ENCODE measurements at regions not wholly inside any gene's neighbourhood (a gene's known extent, or its start where the extent isn't known, plus 50 kb on each side); places are given as distances from the start of the nearest gene placed in this dataset.
"Not testable (repeated sequence)": the region's sequence is repeated elsewhere in the genome, so short reads cannot be mapped to it uniquely, and the experiment has no call there.

GRCh38 chr4:66123831-66124413 is 453.6 kb upstream of the EPHA5 start:
- H3K9me3 Mint-ChIP-seq (ENCODE audit: unreplicated experiment): no peaks in the 10 kb centered on the region
- H3K27me3 Mint-ChIP-seq (ENCODE audit: unreplicated experiment): no peaks in the 10 kb centered on the region
- no peak for TF ChIP-seq CTCF (IDR thresholded peaks at IDR 0.05; ENCODE audit: partially characterized antibody, unreplicated experiment)
- DNase-seq: no peak
- no peaks in the 10 kb centered on the region for H3K4me1 Mint-ChIP-seq (ENCODE audit: low read depth, unreplicated experiment)
- H3K4me3 Mint-ChIP-seq (ENCODE audit: unreplicated experiment): no peak overlapping the region
- H3K36me3 Mint-ChIP-seq (ENCODE audit: unreplicated experiment): no peaks in the 10 kb centered on the region
- no peak overlapping the region for H3K27ac Mint-ChIP-seq (ENCODE audit: unreplicated experiment)

- Mint-ChIP-seq H3K36me3 (ENCODE audit: unreplicated experiment) (no peaks in the 10 kb centered on the region), H3K27me3 (ENCODE audit: unreplicated experiment) (no peaks in the 10 kb centered on the region), H3K9me3 (ENCODE audit: unreplicated experiment) (no peaks in the 10 kb centered on the region), H3K4me3 (ENCODE audit: unreplicated experiment) (no peak overlapping the region), H3K4me1 (ENCODE audit: low read depth, unreplicated experiment) (no peaks in the 10 kb centered on the region), H3K27ac (ENCODE audit: unreplicated experiment) (no peak overlapping the region)
- no peak for TF ChIP-seq CTCF (IDR thresholded peaks at IDR 0.05; ENCODE audit: partially characterized antibody, unreplicated experiment)
- no peak for DNase-seq
These were observed 452.9 kb upstream of the EPHA5 start for GRCh38 chr4:66123190-66123589.

DNA sequence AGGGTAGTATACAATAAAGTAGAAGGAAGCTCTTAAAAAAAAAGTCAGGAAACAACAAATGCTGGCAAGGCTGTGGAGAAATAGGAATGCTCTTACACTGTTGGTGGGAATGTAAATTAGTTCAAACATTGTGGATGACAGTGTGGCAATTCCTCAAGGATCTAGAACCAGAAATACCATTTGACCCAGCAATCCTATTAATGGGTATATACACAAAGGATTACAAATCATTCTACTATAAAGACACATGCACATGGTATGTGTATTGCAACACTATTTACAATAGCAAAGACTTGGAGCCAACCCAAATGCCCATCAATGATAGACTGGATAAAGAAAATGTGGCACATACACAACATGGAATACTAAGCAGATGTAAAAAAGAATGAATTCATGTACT is 444.9 kb upstream of the EPHA5 start:
- not testable (repeated sequence) for H3K4me3 Mint-ChIP-seq (ENCODE audit: unreplicated experiment); H3K9me3 Mint-ChIP-seq (ENCODE audit: unreplicated experiment); H3K27me3 Mint-ChIP-seq (ENCODE audit: unreplicated experiment); H3K36me3 Mint-ChIP-seq (ENCODE audit: unreplicated experiment); DNase-seq; H3K4me1 Mint-ChIP-seq (ENCODE audit: low read depth, unreplicated experiment); H3K27ac Mint-ChIP-seq (ENCODE audit: unreplicated experiment)

DNA sequence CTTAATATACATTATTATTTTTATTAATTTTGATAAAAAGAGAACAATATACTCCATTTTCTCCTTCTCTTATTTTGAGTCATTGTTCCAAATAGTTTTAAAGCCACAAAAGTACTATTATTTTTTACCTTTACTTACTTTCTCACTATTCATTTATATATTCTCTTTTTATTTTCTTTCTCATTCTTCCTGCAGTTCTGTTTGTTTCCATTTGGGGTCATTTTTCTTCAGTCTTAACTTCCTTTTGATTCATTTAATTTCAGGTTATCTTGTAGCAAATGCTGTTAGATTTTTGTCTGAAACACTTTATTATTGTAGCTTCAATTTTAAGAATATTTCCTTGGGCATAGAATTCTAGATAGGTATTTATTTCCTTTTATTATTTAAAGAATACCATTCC is 438.6 kb upstream of the EPHA5 start:
- Mint-ChIP-seq H3K4me1 (ENCODE audit: low read depth, unreplicated experiment) (peaks cover 1% of the 10 kb centered on the region), H3K36me3 (ENCODE audit: unreplicated experiment) (no peaks in the 10 kb centered on the region), H3K27ac (ENCODE audit: unreplicated experiment) (no peak overlapping the region), H3K27me3 (ENCODE audit: unreplicated experiment) (no peaks in the 10 kb centered on the region), H3K4me3 (ENCODE audit: unreplicated experiment) (no peak overlapping the region), H3K9me3 (ENCODE audit: unreplicated experiment) (peaks cover 3% of the 10 kb centered on the region)
- peak; percentile 51 for TF ChIP-seq CTCF (IDR thresholded peaks at IDR 0.05; ENCODE audit: partially characterized antibody, unreplicated experiment)
- DNase-seq: no peak

GRCh38 chr4:66097218-66097617 is 426.9 kb upstream of the EPHA5 start:
- no peak for TF ChIP-seq CTCF (IDR thresholded peaks at IDR 0.05; ENCODE audit: partially characterized antibody, unreplicated experiment)
- H3K9me3 Mint-ChIP-seq (ENCODE audit: unreplicated experiment): peaks cover 2% of the 10 kb centered on the region
- H3K4me3 Mint-ChIP-seq (ENCODE audit: unreplicated experiment): no peak overlapping the region
- H3K4me1 Mint-ChIP-seq (ENCODE audit: low read depth, unreplicated experiment): no peaks in the 10 kb centered on the region
- H3K36me3 Mint-ChIP-seq (ENCODE audit: unreplicated experiment): peaks cover 5% of the 10 kb centered on the region
- no peak for DNase-seq
- no peaks in the 10 kb centered on the region for H3K27me3 Mint-ChIP-seq (ENCODE audit: unreplicated experiment)
- no peak overlapping the region for H3K27ac Mint-ChIP-seq (ENCODE audit: unreplicated experiment)
